ENCODE measurements at regions not wholly inside any gene's neighbourhood (a gene's known extent, or its start where the extent isn't known, plus 50 kb on each side); places are given as distances from the start of the nearest gene placed in this dataset.

DNA sequence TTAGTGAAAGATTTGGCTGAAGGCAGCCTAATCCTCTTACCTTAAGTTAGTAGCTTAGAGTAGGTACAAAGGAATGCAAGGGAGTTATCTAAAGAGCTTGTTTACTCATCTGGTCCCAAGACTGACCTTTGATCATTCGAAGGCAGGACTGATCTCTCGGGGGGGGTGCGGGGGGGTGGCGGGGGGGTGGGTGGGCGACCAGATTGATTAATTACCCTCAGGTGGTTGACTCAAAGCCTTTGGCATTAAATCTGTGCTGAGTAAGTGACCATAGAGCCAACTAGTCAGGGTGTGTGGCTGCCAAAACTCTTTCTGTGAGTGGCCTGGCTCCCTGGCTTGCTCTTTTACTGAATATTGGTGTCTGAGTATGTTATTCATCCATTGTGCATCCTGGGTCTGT lies 731.9 kb upstream of the FBXO33 start:
- no peak overlapping the region for H2BK5ac ChIP-seq (ENCODE audit: insufficient read length, low read length)
- peaks cover 17% of the 10 kb centered on the region for H3K9me3 ChIP-seq (ENCODE audit: control insufficient read depth, low read depth, low read length)
- H3K79me1 ChIP-seq (ENCODE audit: insufficient read depth, low read depth, low read length, poor library complexity, severe bottlenecking): no peaks in the 10 kb centered on the region
- no peak overlapping the region for H3K18ac ChIP-seq (ENCODE audit: insufficient read length, low read depth, low read length)
- no peak overlapping the region for H3K56ac ChIP-seq (ENCODE audit: insufficient read length, low read depth, low read length)
- no peak overlapping the region for H2BK120ac ChIP-seq (ENCODE audit: low read depth, low read length, poor library complexity, severe bottlenecking)
- H2AFZ ChIP-seq (ENCODE audit: low read length): no peak overlapping the region
- H3K14ac ChIP-seq (ENCODE audit: insufficient read depth, low read length): no peak overlapping the region
- no peak overlapping the region for H3K23ac ChIP-seq (ENCODE audit: insufficient read length, low read depth, low read length)
- H4K5ac ChIP-seq (ENCODE audit: insufficient read length, low read depth, low read length): no peak overlapping the region
- H4K8ac ChIP-seq (replicated peaks; ENCODE audit: insufficient read length, low read depth, low read length): no peak overlapping the region
- no peak overlapping the region for H3K9ac ChIP-seq (ENCODE audit: extremely low read depth, insufficient read length, low read length)
- H3K36me3 Mint-ChIP-seq (ENCODE audit: insufficient read depth in 1 of 3, low read depth in 3 of 3): peaks cover 13 to 24% (median 19%) of the 10 kb centered on the region in 3 experiments
- no peaks in the 10 kb centered on the region for H3K4me1 ChIP-seq (ENCODE audit: insufficient read depth, low read length)
- H3K23me2 ChIP-seq (ENCODE audit: insufficient read length, low read depth, low read length, poor library complexity, severe bottlenecking): no peaks in the 10 kb centered on the region
- no peak overlapping the region for H3T11ph ChIP-seq (ENCODE audit: low read length)
- no peak overlapping the region for H4K91ac ChIP-seq (ENCODE audit: insufficient read length, low read depth, low read length)
- H2BK12ac ChIP-seq (ENCODE audit: insufficient read length, low read depth, low read length): no peak overlapping the region
- no peaks in the 10 kb centered on the region for H4K20me1 ChIP-seq (ENCODE audit: control insufficient read depth, insufficient read depth, insufficient read length)
- no peak overlapping the region for H3K4me3 Mint-ChIP-seq
- no peak overlapping the region for H2BK20ac ChIP-seq (ENCODE audit: low read depth, low read length, poor library complexity, severe bottlenecking)
- WGBS (ENCODE audit: extremely low coverage, insufficient read length, low lambda C conversion rate): no CpG with 5 or more reads among the region's 5 CpGs
- no peak overlapping the region for H2AK5ac ChIP-seq (ENCODE audit: insufficient read length, low read length)
- no peak overlapping the region for H3K4ac ChIP-seq (ENCODE audit: low read depth, low read length)
- no peaks in the 10 kb centered on the region for H3K79me2 ChIP-seq (ENCODE audit: insufficient read depth, low read length)
- H3K9me3 Mint-ChIP-seq: peaks cover 36 to 42% of the 10 kb centered on the region in 2 experiments
- no peak overlapping the region for H2BK15ac ChIP-seq (ENCODE audit: low read depth, low read length)
- TF ChIP-seq, protein P1, sequence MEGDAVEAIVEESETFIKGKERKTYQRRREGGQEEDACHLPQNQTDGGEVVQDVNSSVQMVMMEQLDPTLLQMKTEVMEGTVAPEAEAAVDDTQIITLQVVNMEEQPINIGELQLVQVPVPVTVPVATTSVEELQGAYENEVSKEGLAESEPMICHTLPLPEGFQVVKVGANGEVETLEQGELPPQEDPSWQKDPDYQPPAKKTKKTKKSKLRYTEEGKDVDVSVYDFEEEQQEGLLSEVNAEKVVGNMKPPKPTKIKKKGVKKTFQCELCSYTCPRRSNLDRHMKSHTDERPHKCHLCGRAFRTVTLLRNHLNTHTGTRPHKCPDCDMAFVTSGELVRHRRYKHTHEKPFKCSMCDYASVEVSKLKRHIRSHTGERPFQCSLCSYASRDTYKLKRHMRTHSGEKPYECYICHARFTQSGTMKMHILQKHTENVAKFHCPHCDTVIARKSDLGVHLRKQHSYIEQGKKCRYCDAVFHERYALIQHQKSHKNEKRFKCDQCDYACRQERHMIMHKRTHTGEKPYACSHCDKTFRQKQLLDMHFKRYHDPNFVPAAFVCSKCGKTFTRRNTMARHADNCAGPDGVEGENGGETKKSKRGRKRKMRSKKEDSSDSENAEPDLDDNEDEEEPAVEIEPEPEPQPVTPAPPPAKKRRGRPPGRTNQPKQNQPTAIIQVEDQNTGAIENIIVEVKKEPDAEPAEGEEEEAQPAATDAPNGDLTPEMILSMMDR (conservative IDR thresholded peaks at IDR 0.05): no peak
- H3K4me2 ChIP-seq (ENCODE audit: insufficient read depth, insufficient read length, low read length): no peak overlapping the region
- no peak overlapping the region for H3K27ac Mint-ChIP-seq
- H3K4me1 Mint-ChIP-seq: no peaks in the 10 kb centered on the region
- no peak overlapping the region for H3K27ac ChIP-seq (ENCODE audit: insufficient read length, low read depth, low read length)
- no peak for DNase-seq
- H3K27me3 ChIP-seq (ENCODE audit: insufficient read depth, low read length): no peaks in the 10 kb centered on the region
- no peaks in the 10 kb centered on the region for H3K27me3 Mint-ChIP-seq (ENCODE audit: low read depth)
